ENCODE measurements at regions not wholly inside any gene's neighbourhood (a gene's known extent, or its start where the extent isn't known, plus 50 kb on each side); places are given as distances from the start of the nearest gene placed in this dataset.

GRCh38 chr1:178633056-178633455 lies 92.0 kb upstream of the RALGPS2 start:
- DNase-seq = no peak
- no peak overlapping the region for H3K4me3 ChIP-seq
- no peaks in the 10 kb centered on the region for H3K27me3 ChIP-seq (ENCODE audit: low read depth)
- no peak for TF ChIP-seq CTCF (IDR thresholded peaks at IDR 0.05; ENCODE audit: borderline replicate concordance)
- no peaks in the 10 kb centered on the region for H3K9me3 ChIP-seq (replicated peaks)
- H3K27ac ChIP-seq (replicated peaks) = peak overlapping the region; percentile 24
- no peaks in the 10 kb centered on the region for H3K36me3 ChIP-seq
- H3K4me1 ChIP-seq = peaks cover 7% of the 10 kb centered on the region
- intact Hi-C loops (cut with micrococcal nuclease) = no loop called here

DNA sequence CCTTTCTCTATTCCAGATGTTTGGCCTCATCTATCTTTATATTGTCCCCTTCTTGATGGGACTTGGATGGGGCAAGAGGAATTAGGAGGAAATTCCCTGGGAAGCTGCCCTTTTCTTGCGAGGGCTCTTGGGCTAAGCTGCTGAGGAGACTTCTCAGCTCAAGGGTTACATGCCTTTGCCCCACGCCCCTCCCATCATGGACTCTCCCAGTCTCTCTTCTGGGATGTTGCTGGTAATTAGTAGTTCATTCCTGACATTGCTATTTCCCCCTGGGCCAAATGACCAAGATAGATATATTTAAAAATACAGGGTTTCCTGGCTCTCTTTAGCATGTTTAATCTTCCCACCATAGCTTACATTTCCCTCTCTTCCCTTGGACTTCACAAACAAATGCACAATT lies 90.6 kb upstream of the RALGPS2 start:
- Histone ChIP-seq H3K4me3 (no peak overlapping the region), H3K27ac (replicated peaks) (peak overlapping the region; percentile 56), H3K9me3 (replicated peaks) (no peaks in the 10 kb centered on the region), H3K36me3 (no peaks in the 10 kb centered on the region), H3K27me3 (ENCODE audit: low read depth) (no peaks in the 10 kb centered on the region), H3K4me1 (peaks cover 1% of the 10 kb centered on the region)
- intact Hi-C loops (cut with micrococcal nuclease) = no loop called here
- peak; percentile 34 for DNase-seq
- TF ChIP-seq CTCF (IDR thresholded peaks at IDR 0.05; ENCODE audit: borderline replicate concordance) = no peak

GRCh38 chr1:178637841-178638240 lies 87.2 kb upstream of the RALGPS2 start:
- no peak overlapping the region for H3K4me3 ChIP-seq
- no peak for TF ChIP-seq CTCF (IDR thresholded peaks at IDR 0.05; ENCODE audit: borderline replicate concordance)
- intact Hi-C loops (cut with micrococcal nuclease) = no loop called here
- no peaks in the 10 kb centered on the region for H3K36me3 ChIP-seq
- H3K9me3 ChIP-seq (replicated peaks) = no peaks in the 10 kb centered on the region
- H3K27ac ChIP-seq (replicated peaks) = no peak overlapping the region
- H3K27me3 ChIP-seq (ENCODE audit: low read depth) = no peaks in the 10 kb centered on the region
- DNase-seq = no peak
- H3K4me1 ChIP-seq = peaks cover 7% of the 10 kb centered on the region

DNA sequence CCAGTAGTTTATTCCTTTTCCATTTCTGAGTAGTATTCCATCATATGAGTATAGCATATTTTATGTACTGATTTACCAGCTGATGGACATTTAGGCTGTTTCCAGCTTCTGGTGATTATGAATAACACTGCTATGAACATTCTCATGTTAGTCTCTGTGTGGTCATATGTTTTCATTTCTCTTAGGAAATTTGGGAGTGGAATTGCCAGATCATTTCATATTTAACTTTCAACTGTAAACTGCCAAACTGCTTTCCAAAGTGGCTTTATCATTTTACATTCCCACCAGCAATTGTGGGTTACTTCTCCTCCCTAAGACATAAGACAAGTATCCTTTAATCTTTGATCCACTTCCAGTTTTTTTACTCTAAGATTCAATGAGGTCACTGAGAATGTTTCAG lies 85.7 kb upstream of the RALGPS2 start:
- intact Hi-C loops (cut with micrococcal nuclease) = no loop called here
- no peak for DNase-seq

DNA sequence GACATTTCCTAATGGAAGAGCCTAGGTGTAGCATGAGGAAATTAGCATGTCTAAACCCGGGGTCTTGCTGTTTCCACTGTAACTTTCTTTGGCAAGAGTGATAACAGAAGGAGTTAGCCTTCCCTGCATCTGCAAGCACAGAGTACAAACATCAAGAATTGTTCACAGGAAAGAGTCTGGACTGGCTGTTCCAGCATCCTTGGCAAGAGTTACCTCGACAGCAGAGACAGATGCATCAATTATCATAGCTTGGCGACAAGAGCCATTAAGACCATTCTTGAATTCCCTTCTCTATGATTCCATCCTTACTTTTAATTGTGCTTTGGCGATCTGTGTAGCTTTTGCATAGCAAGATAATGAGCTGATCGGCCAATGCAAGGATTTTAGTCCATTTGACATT lies 82.8 kb upstream of the RALGPS2 start:
- intact Hi-C loops (cut with micrococcal nuclease) = no loop called here

More for the DNA sequence above, 85.7 kb upstream of the RALGPS2 start:
- TF ChIP-seq CTCF (IDR thresholded peaks at IDR 0.05; ENCODE audit: borderline replicate concordance) = no peak
- H3K4me1 ChIP-seq = peaks cover 19% of the 10 kb centered on the region
- no peaks in the 10 kb centered on the region for H3K36me3 ChIP-seq
- H3K4me3 ChIP-seq = no peak overlapping the region
- no peaks in the 10 kb centered on the region for H3K27me3 ChIP-seq (ENCODE audit: low read depth)
- H3K27ac ChIP-seq (replicated peaks) = no peak overlapping the region
- H3K9me3 ChIP-seq (replicated peaks) = no peaks in the 10 kb centered on the region

More for the DNA sequence above, 82.8 kb upstream of the RALGPS2 start:
- no peak overlapping the region for H3K4me3 ChIP-seq
- DNase-seq = no peak
- H3K4me1 ChIP-seq = peaks cover 33% of the 10 kb centered on the region
- H3K36me3 ChIP-seq = no peaks in the 10 kb centered on the region
- TF ChIP-seq CTCF (IDR thresholded peaks at IDR 0.05; ENCODE audit: borderline replicate concordance) = no peak
- no peaks in the 10 kb centered on the region for H3K27me3 ChIP-seq (ENCODE audit: low read depth)
- no peaks in the 10 kb centered on the region for H3K9me3 ChIP-seq (replicated peaks)
- H3K27ac ChIP-seq (replicated peaks) = no peak overlapping the region

Data from left ventricle myocardium inferior (tissue), 1 donor.